GM18867 (cell line): ENCODE measurements at regions not wholly inside any gene's neighbourhood (a gene's known extent, or its start where the extent isn't known, plus 50 kb on each side); places are given as distances from the start of the nearest gene placed in this dataset.
A peak's percentile ranks its signal among the peaks of the same experiment; 100 is the strongest.

ENCODE experiments used
- ATAC-seq: cut with Tn5 transposase; IDR thresholded peaks from one replicate; pipeline ENCODE4 v1.9.1; 2021; ENCODE audit warnings: mild to moderate bottlenecking, moderate library complexity; ENCODE audit not compliant: unreplicated experiment

DNA sequence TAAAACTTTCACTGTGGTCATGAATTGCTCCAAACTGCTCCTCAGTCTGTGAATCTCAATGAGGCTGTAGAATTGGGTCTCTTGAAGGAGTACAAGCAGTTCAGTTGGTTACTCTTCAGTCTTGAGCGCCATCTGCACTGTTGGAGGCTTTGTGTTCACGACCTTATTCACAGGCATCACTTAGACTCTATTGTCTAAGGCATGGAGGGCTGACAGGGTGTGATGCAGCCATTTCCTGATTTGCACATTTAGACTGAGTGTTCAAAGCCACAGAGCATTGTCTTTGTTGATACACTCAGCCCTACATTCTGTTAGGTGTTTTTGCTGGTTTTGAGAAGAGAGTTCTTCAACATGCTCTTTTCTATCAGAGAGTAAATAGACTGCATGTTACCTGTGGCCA is 355.9 kb upstream of the RIOK2 start:
- ATAC-seq, result no peak

DNA sequence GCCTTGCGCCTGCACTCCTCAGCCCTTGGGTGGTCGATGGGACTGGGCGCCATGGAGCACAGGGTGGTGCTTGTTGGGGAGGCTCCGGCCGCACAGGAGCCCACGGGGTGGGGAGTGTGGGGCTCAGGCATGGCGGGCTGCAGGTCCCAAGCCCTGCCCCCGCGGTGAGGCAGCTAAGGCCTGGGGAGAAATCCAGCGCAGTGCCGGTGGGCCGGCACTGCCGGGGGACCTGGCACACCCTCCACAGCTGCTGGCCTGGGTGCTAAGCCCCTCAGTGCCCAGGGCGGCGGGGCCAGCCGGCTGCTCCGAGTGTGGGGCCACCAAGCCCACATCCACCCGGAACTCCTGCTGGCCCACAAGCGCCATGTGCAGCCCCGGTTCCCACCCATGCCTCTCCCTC is 358.8 kb upstream of the RIOK2 start:
- no peak for ATAC-seq

DNA sequence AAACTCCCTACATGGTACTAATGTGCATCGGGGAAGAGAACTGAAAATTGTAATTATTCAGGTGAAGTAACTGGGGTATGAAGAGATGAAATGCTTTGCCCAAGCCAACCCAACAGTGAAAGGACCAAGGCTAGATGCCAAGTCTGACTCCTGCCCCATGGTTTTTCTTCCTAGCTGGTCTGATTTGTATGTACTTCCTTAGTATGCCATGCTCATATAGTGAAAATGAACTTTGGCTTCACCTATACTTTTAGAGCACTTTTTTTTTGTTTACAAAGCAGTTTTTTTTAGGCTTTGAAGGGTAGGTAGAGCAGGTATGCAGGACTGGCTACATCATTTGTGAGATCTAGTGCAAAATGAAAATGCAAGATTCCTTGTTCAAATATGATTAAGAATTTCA is 359.4 kb upstream of the RIOK2 start:
- no peak for ATAC-seq

DNA sequence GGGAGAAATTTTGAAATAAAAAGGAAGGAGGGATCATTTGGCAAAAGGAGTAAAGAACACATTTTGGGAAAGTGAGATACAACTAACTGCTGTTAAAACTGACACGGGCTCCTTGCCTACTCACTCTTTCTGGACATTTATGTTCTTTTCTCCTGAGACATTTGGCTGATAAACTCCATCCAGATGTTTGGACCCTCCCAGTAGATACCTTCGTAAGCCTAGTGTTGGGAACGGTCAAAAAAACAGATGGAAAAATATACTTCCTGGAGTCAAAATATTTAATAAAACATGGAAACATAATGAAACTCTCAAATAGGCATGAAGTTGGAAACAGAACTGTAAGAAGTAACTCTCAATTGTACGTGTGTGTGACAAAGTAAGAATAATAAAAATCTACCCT is 360.1 kb upstream of the RIOK2 start:
- no peak for ATAC-seq

DNA sequence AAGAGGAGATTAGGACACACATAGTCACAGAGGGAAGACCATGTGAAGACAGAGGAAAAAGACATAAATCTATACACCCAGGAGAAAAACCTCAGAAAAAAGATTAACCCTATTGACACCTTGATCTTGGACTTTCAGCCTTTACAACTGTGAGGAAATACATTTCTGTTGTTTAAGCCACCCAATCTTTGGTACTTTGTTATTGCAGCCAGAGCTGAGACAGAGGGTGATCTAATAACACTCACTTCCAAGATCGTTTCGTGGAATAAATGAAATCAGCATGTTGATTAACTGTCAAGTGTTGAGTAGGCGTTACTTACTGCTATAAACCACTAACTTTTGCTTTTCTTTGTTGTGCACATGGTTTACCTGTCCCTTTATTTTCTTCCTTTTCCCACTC is 361.2 kb upstream of the RIOK2 start:
- no peak for ATAC-seq

DNA sequence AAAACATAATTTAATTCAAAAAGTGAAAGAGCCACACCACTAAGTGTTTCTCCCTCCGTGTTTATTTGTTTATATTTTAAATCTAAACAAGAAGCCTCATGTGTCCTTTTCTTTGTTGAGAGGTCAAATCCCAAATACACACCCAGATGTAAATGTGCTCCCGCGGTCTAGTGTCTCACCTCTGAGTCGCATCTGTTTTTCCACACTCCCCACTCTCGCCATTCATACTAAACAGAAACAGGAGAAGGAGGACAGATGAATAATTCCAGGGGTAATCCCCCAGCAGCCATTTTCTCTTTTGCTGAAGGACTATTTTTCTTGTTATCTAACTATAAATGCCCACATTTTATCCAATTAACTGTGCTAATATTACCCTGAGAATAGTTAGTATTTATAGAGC is 361.6 kb upstream of the RIOK2 start:
- ATAC-seq, result no peak

DNA sequence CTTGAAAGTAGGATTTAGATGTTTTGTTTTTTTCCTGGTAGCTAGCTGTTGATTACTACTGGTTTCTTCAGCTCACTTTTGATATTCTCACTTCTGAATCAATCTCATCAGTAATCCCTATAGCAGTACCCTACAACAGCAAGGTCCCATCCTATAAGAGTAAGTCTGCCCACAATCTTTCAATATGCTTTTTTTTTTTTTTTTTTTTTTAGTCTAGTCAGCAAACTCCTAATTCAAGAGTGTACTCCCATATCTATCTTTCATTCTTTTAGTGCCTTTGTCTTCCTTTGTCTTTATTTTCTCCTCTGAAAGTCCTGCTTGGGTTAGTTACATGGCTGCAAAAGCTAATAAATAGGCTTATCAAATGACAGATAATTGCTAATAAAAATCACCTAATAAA is 362.4 kb upstream of the RIOK2 start:
- ATAC-seq, result no peak

DNA sequence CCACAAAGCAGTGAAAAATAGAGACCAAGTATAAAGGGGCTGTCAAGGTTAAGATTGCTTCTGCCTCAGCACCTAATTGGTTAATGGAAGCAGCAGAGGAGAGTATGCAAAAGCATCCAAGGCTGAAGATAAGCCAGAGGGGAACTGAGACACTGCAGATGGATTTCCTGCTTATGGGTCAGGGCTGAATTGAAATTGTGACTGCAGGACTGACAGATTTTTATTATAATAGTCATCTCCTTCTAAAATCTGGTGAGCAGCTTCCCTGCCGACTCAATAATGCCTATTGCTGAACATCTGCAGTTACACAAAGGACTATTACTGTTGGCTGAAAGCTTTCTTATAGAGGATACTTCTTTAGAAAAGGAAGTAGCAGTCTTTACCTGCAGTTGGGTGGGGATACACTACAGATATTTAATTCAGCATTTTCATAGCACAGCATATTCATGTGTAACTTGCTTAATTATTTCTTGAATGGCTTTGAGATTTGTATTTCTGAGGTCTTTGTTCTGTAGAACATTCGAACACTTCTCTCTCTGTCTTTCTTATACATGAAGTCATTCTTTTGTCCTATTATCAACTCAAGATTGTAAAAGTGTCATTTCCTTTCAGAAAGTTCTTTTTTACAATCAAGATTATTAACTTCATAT is 363.0 kb upstream of the RIOK2 start:
- no peak for ATAC-seq

DNA sequence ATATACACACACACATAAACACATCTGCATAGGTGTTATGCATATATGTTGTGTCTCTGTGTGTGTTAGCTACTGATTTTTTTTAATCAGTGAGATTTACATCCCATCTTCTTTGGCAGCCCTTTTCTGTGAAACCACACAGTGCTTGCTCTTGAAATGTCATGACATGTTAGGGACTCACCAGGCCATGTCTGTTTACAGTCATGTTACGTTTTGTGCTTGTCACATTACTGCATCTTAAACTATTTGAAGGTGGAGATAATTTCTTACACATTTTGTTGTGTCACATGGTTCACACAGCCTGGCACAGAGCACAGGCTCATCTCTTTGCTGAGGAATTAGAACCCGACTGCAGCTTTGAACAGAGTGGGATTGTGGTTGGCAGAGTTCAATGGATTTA is 364.4 kb upstream of the RIOK2 start:
- no peak for ATAC-seq

DNA sequence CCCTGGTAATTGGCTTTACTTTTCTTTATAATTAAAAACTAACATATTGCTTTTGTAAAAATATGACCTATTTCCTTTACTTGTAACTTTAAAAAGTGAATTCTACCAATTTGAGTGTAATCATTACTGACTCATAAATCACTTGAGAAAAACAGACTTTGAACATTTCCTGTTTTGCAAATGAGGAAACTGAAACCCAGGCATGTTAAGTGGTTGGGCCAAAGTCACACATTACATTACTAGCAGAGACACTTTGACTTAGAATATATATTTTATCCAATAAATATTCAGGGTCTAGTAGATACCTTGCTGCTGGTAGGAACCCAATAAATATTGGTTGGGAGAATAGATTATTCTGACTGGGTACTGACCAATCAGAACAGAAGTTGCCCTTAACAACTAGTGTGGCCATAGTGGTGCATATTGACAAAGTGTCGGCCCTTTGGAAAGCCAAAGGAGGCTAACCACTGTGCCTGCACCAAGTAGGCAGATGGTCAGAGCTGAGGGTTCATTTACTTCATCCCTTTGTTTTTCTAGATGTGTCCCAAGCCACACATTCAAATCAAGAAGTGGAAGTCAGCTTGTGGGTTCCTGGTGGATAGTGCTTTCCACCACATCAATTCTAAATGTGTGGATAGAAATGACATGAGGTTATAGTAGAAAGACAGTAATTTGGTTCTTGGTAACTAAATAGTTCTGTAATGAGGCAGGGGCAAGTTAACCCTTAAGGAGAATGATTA is 365.1 kb upstream of the RIOK2 start:
- peak; percentile 91 for ATAC-seq

DNA sequence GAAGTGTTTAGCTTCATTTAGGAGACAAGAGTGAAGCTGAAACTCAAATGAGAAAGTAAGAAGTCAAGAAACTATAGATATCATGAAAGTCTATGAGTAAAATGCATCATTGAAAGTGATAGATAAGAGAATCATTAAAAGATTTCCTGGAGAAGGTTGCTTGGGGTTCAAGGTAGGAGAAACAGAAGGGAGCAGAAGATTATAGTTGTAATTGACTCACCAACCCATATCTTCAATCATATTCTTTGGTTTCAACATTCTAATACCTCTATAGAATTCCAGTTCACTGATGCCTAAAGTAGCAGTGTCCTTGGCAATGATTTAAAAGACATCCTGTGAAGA is 365.7 kb upstream of the RIOK2 start:
- ATAC-seq, result peak; percentile 47

DNA sequence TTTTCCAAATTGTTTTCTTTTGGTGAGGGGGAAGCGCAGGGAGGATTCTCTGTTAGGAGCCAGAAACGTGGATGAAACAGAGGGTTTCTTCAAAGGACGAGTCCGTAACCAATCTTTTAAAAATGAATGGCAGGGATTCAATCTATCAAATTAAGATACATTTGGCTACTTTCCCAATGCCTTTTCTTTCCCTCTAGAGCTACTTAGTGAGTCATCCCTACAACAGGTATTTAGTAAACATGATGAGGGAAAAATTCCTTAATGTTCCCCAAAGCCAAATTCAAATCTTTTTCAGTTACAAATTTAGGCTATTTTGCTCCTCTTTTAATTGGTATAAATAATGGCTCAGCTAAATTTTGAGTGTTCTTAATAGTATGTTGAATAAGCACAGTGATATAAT is 366.4 kb upstream of the RIOK2 start:
- no peak for ATAC-seq

DNA sequence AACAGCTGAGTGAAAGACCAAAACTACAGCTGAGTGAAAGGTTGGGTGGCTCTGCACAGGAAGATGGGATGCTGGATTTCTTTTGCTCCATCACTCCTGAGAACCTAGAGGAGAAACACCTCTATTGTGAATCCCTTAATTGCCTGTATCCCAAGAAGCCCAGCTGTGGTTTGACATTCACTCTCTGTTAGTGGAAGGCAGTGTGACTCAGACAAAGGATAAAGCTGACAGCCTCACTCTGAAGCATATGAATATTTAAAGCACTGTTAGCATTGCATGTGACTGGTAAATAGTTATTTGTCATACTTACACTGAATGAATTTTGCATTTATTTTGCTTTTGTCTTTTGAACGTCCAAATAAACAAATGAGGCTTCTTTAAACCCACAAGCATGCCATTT is 367.1 kb upstream of the RIOK2 start:
- ATAC-seq, result no peak

DNA sequence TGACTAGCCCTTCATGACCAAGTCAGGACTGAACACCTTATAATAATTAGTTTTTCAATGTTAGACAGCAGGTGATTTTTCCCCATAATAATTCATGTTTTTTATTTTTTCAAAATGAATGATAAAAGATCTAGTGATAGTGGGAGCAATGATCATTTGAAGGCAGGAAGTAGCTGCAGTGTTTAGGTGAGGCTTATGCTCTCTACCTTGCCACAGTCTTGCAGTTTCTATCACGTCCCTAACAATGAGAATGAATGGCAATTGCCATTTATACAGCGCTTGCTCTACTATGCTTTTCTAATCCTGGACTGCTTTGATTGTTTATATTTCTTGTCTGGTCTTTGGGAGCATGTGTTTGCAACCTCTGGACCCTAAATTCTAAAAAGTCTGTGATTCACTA is 367.8 kb upstream of the RIOK2 start:
- ATAC-seq, result no peak

DNA sequence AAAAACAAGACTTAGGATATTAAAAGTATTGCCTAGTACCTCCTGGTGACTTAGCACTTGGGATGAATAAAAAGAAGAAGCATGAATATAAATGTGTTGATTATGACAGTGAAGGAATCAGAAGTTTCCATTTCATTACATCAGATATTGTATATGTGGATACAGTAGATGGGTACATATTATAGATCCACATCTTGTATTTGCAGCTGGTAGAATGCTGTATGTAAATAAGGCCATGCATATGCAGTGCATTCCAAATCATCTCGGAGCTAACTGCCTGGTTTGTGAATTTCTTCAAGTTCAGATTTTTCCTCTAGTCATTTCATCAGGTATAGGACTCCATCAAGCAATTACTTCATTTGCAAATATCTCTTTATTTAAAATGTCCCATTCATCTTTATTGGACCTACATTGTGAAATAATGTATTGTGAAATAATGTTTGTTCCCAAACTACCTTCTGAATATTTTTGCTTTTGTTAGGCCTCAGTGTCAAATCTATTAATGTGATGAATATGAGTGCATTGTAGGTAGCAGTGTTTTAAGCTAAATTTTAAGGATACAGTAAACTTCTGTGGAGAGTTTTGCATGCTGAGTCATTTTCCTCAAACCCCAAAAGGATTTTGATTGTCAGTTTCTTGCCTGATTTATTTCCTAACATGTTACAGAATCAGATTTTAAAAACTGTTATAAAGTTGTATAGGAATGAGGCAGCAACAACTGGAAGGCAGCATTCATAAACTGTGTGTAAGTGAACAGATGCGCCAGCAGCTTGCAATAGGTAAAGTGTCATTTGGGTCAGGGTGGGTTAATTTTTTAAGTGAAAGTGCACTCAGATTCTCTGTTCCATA is 370.8 kb upstream of the RIOK2 start:
- ATAC-seq, result no peak

DNA sequence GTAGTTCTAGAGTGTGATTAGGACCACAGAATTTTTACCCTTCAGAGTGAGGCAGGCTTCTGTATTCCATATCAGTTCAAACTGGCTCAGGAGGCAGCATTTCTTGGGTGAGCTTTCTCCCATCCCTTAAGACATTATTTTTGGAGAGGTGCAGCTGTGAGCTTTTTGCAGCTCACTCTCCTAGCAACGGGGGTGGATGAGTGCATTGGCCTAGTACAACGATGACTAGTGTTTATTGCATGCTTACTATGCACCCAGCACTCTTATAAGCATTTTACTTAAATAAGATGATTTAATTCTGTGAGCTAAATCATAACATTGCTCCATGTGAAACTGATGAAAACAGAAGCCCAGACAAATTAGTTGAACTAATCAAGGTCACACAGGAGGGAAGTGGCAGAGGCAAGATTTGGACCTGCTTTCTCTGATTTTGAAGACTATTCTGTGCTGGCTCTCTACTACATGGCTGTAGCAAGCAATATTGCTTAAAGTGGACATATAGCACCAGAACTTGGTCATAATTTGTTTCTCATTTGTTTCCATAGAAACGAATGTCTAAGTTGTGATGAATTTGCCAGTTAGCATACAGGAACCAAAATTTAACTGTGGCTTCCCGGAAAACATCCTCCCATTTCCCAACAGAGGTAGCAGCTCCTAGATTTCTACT is 372.1 kb upstream of the RIOK2 start:
- no peak for ATAC-seq

DNA sequence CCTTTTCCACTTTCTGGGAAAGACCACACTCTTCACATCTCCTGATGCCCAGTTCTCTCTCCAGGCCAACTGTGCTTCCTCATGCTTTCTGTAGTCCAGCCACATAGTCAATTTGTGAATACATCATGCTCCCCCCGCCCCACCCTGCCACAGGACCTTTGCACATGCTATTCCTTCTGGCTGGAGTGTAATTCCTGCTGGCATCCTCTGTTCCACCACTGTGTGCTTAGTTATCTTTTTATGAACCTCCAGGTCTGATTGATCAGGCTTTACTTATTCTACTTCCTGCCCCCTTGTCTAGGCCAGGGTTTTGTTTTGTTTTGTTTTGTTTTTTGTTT is 372.6 kb upstream of the RIOK2 start:
- no peak for ATAC-seq

DNA sequence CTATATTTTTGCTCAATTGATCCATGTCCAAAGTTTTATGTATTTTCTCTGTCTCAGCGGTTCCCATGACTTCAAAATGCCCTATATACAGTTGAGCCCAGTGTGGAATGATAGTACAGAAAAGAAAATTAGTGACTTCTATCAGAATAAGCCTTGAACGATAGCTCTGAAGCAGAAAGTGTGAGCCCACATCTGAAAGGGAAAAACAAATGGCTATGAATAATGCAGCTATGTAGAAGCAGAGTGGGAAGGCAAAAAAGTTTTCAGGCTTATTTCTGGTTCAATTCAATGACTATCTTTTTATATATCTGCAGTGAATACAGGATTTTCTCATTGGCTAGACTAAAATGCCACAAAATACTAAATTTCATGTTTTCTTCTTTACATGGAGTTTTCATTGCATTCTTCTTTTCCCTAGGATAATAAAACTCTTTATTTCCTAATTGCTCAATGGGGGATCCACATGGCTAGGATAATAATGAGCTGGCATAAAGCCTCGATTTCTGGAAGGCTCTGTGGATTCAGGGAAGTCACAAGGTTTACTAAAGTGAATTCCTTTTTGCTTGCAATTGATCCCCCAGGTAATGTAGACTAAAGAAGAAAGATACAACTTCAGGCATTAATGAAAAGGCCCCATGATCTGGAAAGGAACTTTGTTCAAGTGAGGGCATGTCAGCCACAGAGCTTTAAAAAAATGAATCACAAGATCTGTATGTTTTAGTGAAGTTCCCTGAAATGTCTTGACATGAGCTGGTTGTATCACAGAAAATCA is 377.0 kb upstream of the RIOK2 start:
- no peak for ATAC-seq

DNA sequence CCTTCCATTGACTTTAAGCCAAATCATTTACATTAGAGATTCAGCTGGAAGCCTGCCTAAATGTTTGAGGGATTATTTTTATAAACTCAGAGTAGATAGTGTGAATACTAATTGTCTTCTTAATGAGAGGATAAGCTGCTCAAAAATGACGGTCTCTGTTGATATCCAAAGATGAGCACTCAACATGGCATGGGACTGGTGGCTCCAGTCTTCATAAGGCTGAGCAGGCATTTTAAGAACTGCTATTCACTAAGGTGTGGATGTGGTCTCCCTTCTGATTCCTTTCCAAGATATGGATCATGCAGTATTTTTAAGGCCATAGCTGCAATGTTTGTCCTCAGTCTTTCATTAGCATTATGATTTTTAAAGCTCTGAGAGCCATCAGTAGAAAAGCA is 377.5 kb upstream of the RIOK2 start:
- ATAC-seq, result no peak

DNA sequence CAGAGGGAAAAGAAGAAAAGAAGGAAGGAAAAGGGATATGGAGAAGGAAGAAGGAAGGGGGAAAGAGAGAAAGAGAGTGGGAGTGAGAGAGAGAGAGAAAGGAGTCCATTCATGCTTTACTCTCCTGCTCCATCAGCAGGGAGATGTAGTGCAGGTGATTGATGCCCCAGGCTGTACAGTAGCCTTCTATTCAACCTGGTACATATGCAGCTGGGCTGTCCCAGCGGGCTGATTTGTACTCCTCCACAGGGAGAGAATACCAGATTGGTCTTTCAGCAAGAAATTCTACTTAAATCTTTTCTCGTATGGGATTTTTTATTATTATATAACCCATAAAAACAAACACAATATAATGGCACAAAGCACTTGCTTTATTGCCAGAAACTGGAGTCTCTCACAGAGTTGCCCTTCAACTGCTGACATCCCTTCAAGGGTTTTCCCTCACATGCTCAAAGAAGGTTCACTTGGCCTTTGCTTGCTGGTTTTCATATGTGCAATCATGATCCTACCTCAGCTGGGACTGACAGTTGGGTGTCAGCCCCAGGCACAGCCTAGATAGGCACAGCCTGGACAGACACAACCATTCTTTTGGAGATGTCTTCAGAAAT is 380.1 kb upstream of the RIOK2 start:
- ATAC-seq, result no peak

DNA sequence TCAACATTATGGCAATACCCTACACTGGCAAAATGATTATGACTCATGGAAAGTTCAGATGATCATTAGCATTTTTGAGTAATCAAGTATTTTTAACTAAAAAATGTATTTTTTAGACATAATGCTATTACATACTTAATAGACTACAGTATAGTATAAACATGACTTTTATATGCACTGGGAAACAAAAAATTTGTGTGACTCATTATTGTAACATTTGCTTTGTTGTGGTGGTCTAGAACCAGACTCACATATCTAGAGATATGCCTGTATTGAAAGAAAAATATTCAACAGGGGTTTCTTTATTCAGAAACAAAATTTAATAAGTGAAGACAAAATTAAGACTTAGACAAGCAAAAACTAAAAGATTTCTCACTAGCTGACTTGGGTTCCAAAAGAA is 385.3 kb upstream of the RIOK2 start:
- no peak for ATAC-seq
